HepG2 (cell line): ENCODE measurements at regions not wholly inside any gene's neighbourhood (a gene's known extent, or its start where the extent isn't known, plus 50 kb on each side); places are given as distances from the start of the nearest gene placed in this dataset.

Experiments used
- AGO2 ChIP-seq: fragments of 200-400 bp; formaldehyde crosslinking; optimal IDR thresholded peaks from 2 replicates; pipeline ENCODE3; 2017; ENCODE audit warnings: mild to moderate bottlenecking, low read depth, low read length, moderate library complexity
- CSRNP2 ChIP-seq: sonication (generic); formaldehyde crosslinking; conservative IDR thresholded peaks from 2 replicates; pipeline ENCODE4 v1.8.0; 2022; ENCODE audit warnings: low read depth, missing genetic modification reagents
- DRAP1 ChIP-seq: IDR thresholded peaks from 2 replicates; pipeline ENCODE4 v1.6.1; 2016; ENCODE audit warnings: missing genetic modification reagents, missing compliant biosample characterization
- ELF1 ChIP-seq: sonication (generic); formaldehyde crosslinking; IDR thresholded peaks from 2 replicates; pipeline ENCODE4 v1.4.0; 2020; ENCODE audit warnings: missing genetic modification reagents
- GABPB1 ChIP-seq: IDR thresholded peaks from 2 replicates; pipeline ENCODE4 v1.6.1; 2016; ENCODE audit warnings: mild to moderate bottlenecking, missing genetic modification reagents, moderate library complexity, missing compliant biosample characterization
- GMEB2 ChIP-seq: IDR thresholded peaks from 2 replicates; pipeline ENCODE4 v1.6.1; 2016; ENCODE audit warnings: missing biosample characterization, missing genetic modification reagents, low read depth
- IRX3 ChIP-seq: sonication (generic); formaldehyde crosslinking; IDR thresholded peaks from 2 replicates; pipeline ENCODE4 v1.8.1; 2023; ENCODE audit warnings: mild to moderate bottlenecking, low read depth, missing genetic modification reagents, borderline replicate concordance
- NCOA1 ChIP-seq: sonication (generic); formaldehyde crosslinking; IDR thresholded peaks from 2 replicates; pipeline ENCODE4 v1.9.0; 2021; ENCODE audit warnings: missing genetic modification reagents
- NFKBIZ ChIP-seq: IDR thresholded peaks from 2 replicates; pipeline ENCODE4 v1.6.1; 2018; ENCODE audit warnings: missing genetic modification reagents, missing compliant biosample characterization
- PRDM4 ChIP-seq: sonication (generic); formaldehyde crosslinking; IDR thresholded peaks from 2 replicates; pipeline ENCODE4 v1.9.0; 2021; ENCODE audit warnings: missing genetic modification reagents, borderline replicate concordance
- SP4 ChIP-seq: sonication (generic); formaldehyde crosslinking; IDR thresholded peaks from 2 replicates; pipeline ENCODE4 v1.8.1; 2023; ENCODE audit warnings: mild to moderate bottlenecking, missing genetic modification reagents
- TFDP2 ChIP-seq: sonication (generic); formaldehyde crosslinking; IDR thresholded peaks from 2 replicates; pipeline ENCODE4 v1.4.0; 2020; ENCODE audit warnings: missing genetic modification reagents
- TP53 ChIP-seq: sonication (generic); formaldehyde crosslinking; conservative IDR thresholded peaks from 2 replicates; pipeline ENCODE4 v1.4.0; 2020; ENCODE audit warnings: missing genetic modification reagents
- TSC22D2 ChIP-seq: sonication (generic); formaldehyde crosslinking; IDR thresholded peaks from 2 replicates; pipeline ENCODE4 v1.5.1; 2020; ENCODE audit warnings: missing genetic modification reagents, mild to moderate bottlenecking, borderline replicate concordance
- ZFP90 ChIP-seq: sonication (generic); formaldehyde crosslinking; IDR thresholded peaks from 2 replicates; pipeline ENCODE4 v1.8.0; 2022; ENCODE audit warnings: missing genetic modification reagents, mild to moderate bottlenecking, inconsistent platforms, borderline replicate concordance
- ZFYVE20 ChIP-seq: sonication (generic); formaldehyde crosslinking; IDR thresholded peaks from 2 replicates; pipeline ENCODE4 v1.8.0; 2023; ENCODE audit warnings: low read depth, mild to moderate bottlenecking, moderate library complexity, missing genetic modification reagents, borderline replicate concordance
- ZIK1 ChIP-seq: sonication (generic); formaldehyde crosslinking; IDR thresholded peaks from 2 replicates; pipeline ENCODE4 v1.5.0; 2020; ENCODE audit warnings: mild to moderate bottlenecking, low read depth, missing genetic modification reagents, borderline replicate concordance
- ZNF546 ChIP-seq: sonication (generic); formaldehyde crosslinking; conservative IDR thresholded peaks from 2 replicates; pipeline ENCODE4 v1.8.1; 2023; ENCODE audit warnings: mild to moderate bottlenecking, missing genetic modification reagents
- ZNF691 ChIP-seq: sonication (generic); formaldehyde crosslinking; IDR thresholded peaks from 2 replicates; pipeline ENCODE4 v1.4.0; 2020; ENCODE audit warnings: missing genetic modification reagents, low read depth, mild to moderate bottlenecking, borderline replicate concordance
- ZNF790 ChIP-seq: sonication (generic); formaldehyde crosslinking; IDR thresholded peaks from 2 replicates; pipeline ENCODE4 v1.8.0; 2022; ENCODE audit warnings: missing genetic modification reagents, mild to moderate bottlenecking, borderline replicate concordance
- ZSCAN12 ChIP-seq: sonication (generic); formaldehyde crosslinking; IDR thresholded peaks from 2 replicates; pipeline ENCODE4 v1.9.0; 2021; ENCODE audit warnings: mild to moderate bottlenecking, missing genetic modification reagents
- ZSCAN21 ChIP-seq: sonication (generic); formaldehyde crosslinking; IDR thresholded peaks from 2 replicates; pipeline ENCODE4 v1.8.0; 2022; ENCODE audit warnings: mild to moderate bottlenecking, missing genetic modification reagents, moderate library complexity, borderline replicate concordance

- no peak; the same call in 1 of the 2 replicates for TF ChIP-seq ELF1 (CRISPR knock-in tag)
- TF ChIP-seq DRAP1 (CRISPR knock-in tag): no peak
- TF ChIP-seq ZNF546: no peak
- peak; percentile 69; the same call in 1 of the 2 replicates for TF ChIP-seq ZSCAN21
- TF ChIP-seq NCOA1 (CRISPR knock-in tag): no peak
- no peak for TF ChIP-seq TSC22D2 (CRISPR knock-in tag)
- TF ChIP-seq ZNF691 (CRISPR knock-in tag): no peak
- no peak for TF ChIP-seq GMEB2 (CRISPR knock-in tag)
- TF ChIP-seq TP53 (CRISPR knock-in tag): no peak
- no peak for TF ChIP-seq ZNF790 (CRISPR knock-in tag)
- 0 out of 2 replicates have a peak, but pooled peaks have one; percentile 51 for TF ChIP-seq ZFP90
- no peak for TF ChIP-seq PRDM4 (CRISPR knock-in tag)
- no peak for TF ChIP-seq ZFYVE20
- no peak for TF ChIP-seq ZSCAN12 (CRISPR knock-in tag)
- TF ChIP-seq CSRNP2 (CRISPR knock-in tag): no peak
- TF ChIP-seq IRX3 (CRISPR knock-in tag): no peak
- peak; percentile 85; the same call in 1 of the 2 replicates for TF ChIP-seq NFKBIZ (CRISPR knock-in tag)
- 0 out of 2 replicates have a peak, but pooled peaks have one; percentile 22 for TF ChIP-seq ZIK1 (CRISPR knock-in tag)
- TF ChIP-seq GABPB1 (CRISPR knock-in tag): no peak
- TF ChIP-seq AGO2: no peak
- TF ChIP-seq SP4 (CRISPR knock-in tag): no peak
- no peak for TF ChIP-seq TFDP2 (CRISPR knock-in tag)
Measured at GRCh38 chr6:108763931-108764579, 84.2 kb upstream of the ARMC2 start (continued).
